H1 (cell line): ENCODE measurements at regions not wholly inside any gene's neighbourhood (a gene's known extent, or its start where the extent isn't known, plus 50 kb on each side); places are given as distances from the start of the nearest gene placed in this dataset.

Experiments used
- CTCF ChIA-PET: fragments of 300-600 bp; sonication (Branson Sonifier 250); formaldehyde crosslinking; loops from one replicate; lab custom pipeline; 2021; ENCODE audit not compliant: partially characterized antibody; lab: Charles Lee
- POLR2A ChIA-PET: fragments of 300-600 bp; sonication (Branson Sonifier 250); formaldehyde crosslinking; loops from one replicate; lab custom pipeline; 2021; ENCODE audit warnings: inconsistent platforms; ENCODE audit not compliant: partially characterized antibody; lab: Charles Lee
- DNase-seq, 2 experiments: peaks; one replicate each; pipeline versions ENCODE4 v3.0.0 to v3.0.0-alpha.2; 2010 to 2022; ENCODE audit warnings: low spot score in 2 of 2, low read depth in 1 of 2, mixed read lengths in 1 of 2
- FAIRE-seq: peaks from 2 replicates; lab custom pipeline; 2011; peaks lifted over from hg19 to GRCh38; lab: Jason Lieb, UNC
- H2AFZ ChIP-seq: 2 replicates; pipeline ENCODE4 v1.8.1; 2012; ENCODE audit warnings: low read length, inconsistent platforms
- H2AK5ac ChIP-seq: 2 replicates; pipeline ENCODE4 v1.6.1; 2013; ENCODE audit warnings: low read depth, low read length
- H2BK120ac ChIP-seq: replicated peaks from 2 replicates; pipeline ENCODE3; 2013; ENCODE audit warnings: low read depth, low read length, inconsistent platforms
- H2BK12ac ChIP-seq: 2 replicates; pipeline ENCODE4 v1.6.1; 2013; ENCODE audit warnings: low read depth, low read length
- H2BK15ac ChIP-seq: 2 replicates; pipeline ENCODE4 v1.6.1; 2013; ENCODE audit warnings: low read length
- H2BK20ac ChIP-seq: 2 replicates; pipeline ENCODE4 v1.6.1; 2013; ENCODE audit warnings: low read length
- H2BK5ac ChIP-seq: 2 replicates; pipeline ENCODE4 v1.6.1; 2013; ENCODE audit warnings: low read depth, low read length
- H3K14ac ChIP-seq: 2 replicates; pipeline ENCODE4 v1.6.1; 2013; ENCODE audit warnings: inconsistent platforms; ENCODE audit not compliant: insufficient read length
- H3K18ac ChIP-seq: 2 replicates; pipeline ENCODE4 v1.6.1; 2013; ENCODE audit warnings: low read length; ENCODE audit errors: extremely low read depth
- H3K23ac ChIP-seq: 2 replicates; pipeline ENCODE4 v1.6.1; 2013; ENCODE audit warnings: inconsistent platforms; ENCODE audit not compliant: insufficient read length
- H3K23me2 ChIP-seq: 2 replicates; pipeline ENCODE4 v1.6.1; 2013; ENCODE audit warnings: low read depth, low read length
- H3K27ac ChIP-seq: 2 replicates; pipeline ENCODE4 v1.6.1; 2011; ENCODE audit warnings: low read depth, low read length, inconsistent platforms
- H3K27me3 ChIP-seq, 4 experiments: replicated peaks in 1 of 4; 1 replicate in 1 of 4; 2 replicates in 3 of 4; pipeline versions ENCODE4 v1.6.1 to v1.8.1; 2011 to 2013; ENCODE audit warnings: low read length in 3 of 4, mild to moderate bottlenecking in 3 of 4, inconsistent platforms in 2 of 4, mixed read lengths in 2 of 4, moderate library complexity in 1 of 4; ENCODE audit not compliant: control insufficient read depth in 3 of 4, insufficient read depth in 3 of 4; ENCODE audit errors: extremely low read depth in 1 of 4
- H3K36me3 ChIP-seq, 4 experiments: 2 replicates each; pipeline versions ENCODE4 v1.6.1 to v1.8.1; 2011 to 2013; ENCODE audit warnings: mild to moderate bottlenecking in 4 of 4, low read length in 3 of 4, moderate library complexity in 2 of 4, control low read depth in 1 of 4, inconsistent platforms in 1 of 4; ENCODE audit not compliant: insufficient read depth in 4 of 4, control insufficient read depth in 2 of 4
- H3K4ac ChIP-seq: replicated peaks from 2 replicates; pipeline ENCODE3; 2013; ENCODE audit warnings: low read length, low read depth, mixed read lengths, inconsistent platforms; ENCODE audit not compliant: insufficient read length
- H3K4me1 ChIP-seq, 4 experiments: replicated peaks in 1 of 4; 1 replicate in 1 of 4; 2 replicates in 3 of 4; pipeline versions ENCODE4 v1.6.1 to v1.8.1; 2011 to 2013; ENCODE audit warnings: low read length in 3 of 4, inconsistent platforms in 2 of 4, mixed read lengths in 1 of 4; ENCODE audit not compliant: insufficient read depth in 4 of 4, control insufficient read depth in 3 of 4
- H3K4me2 ChIP-seq, 2 experiments: 2 replicates each; pipeline versions ENCODE4 v1.6.1 to v1.8.1; 2011 to 2013; ENCODE audit warnings: low read depth in 2 of 2, low read length in 2 of 2, control low read depth in 1 of 2, inconsistent platforms in 1 of 2, mild to moderate bottlenecking in 1 of 2; ENCODE audit not compliant: insufficient read depth in 1 of 2
- H3K4me3 ChIP-seq, 4 experiments: fragments of 200-600, 300-600 bp in 1 of 4; sonication (generic), shearing (Covaris generic), sonication (Bioruptor Twin) in 1 of 4; 2 replicates each; pipeline versions ENCODE4 v1.5.1 to v1.8.1; 2011 to 2016; ENCODE audit warnings: low read length in 4 of 4, low read depth in 3 of 4, control low read depth in 2 of 4, inconsistent platforms in 2 of 4, mild to moderate bottlenecking in 2 of 4, mixed read lengths in 1 of 4, moderate library complexity in 1 of 4; ENCODE audit not compliant: insufficient read depth in 2 of 4; ENCODE audit errors: extremely low read depth in 1 of 4
- H3K56ac ChIP-seq: replicated peaks from 2 replicates; pipeline ENCODE3; 2013; ENCODE audit warnings: low read depth, mild to moderate bottlenecking, mixed read lengths, low read length, inconsistent platforms; ENCODE audit not compliant: insufficient read length
- H3K79me1 ChIP-seq: 2 replicates; pipeline ENCODE4 v1.6.1; 2013; ENCODE audit warnings: low read depth, low read length, control low read depth
- H3K79me2 ChIP-seq, 2 experiments: 2 replicates each; pipeline versions ENCODE4 v1.6.1 to v1.8.1; 2012 to 2013; ENCODE audit warnings: low read length in 2 of 2, mild to moderate bottlenecking in 2 of 2, inconsistent platforms in 1 of 2; ENCODE audit not compliant: insufficient read depth in 2 of 2, control insufficient read depth in 1 of 2
- H3K9ac ChIP-seq, 4 experiments: replicated peaks in 1 of 4; 1 replicate in 1 of 4; 2 replicates in 3 of 4; pipeline versions ENCODE4 v1.6.1 to v1.8.1; 2011 to 2013; ENCODE audit warnings: low read depth in 3 of 4, low read length in 3 of 4, control low read depth in 2 of 4, mild to moderate bottlenecking in 2 of 4, moderate library complexity in 2 of 4, inconsistent platforms in 1 of 4; ENCODE audit errors: extremely low read depth in 1 of 4
- H3K9me3 ChIP-seq, 2 experiments: 2 replicates each; pipeline versions ENCODE4 v1.6.1 to v1.8.1; 2012 to 2013; ENCODE audit warnings: mild to moderate bottlenecking in 2 of 2, moderate library complexity in 2 of 2, control low read depth in 1 of 2, inconsistent platforms in 1 of 2, low read depth in 1 of 2, low read length in 1 of 2, mixed read lengths in 1 of 2; ENCODE audit not compliant: insufficient read depth in 2 of 2
- H4K20me1 ChIP-seq, 2 experiments: replicated peaks in 1 of 2; 2 replicates each; pipeline versions ENCODE3 to v1.8.1; 2011 to 2013; ENCODE audit warnings: inconsistent platforms in 2 of 2, low read length in 2 of 2, mild to moderate bottlenecking in 1 of 2; ENCODE audit not compliant: insufficient read depth in 2 of 2, control insufficient read depth in 1 of 2
- H4K5ac ChIP-seq: 2 replicates; pipeline ENCODE4 v1.6.1; 2013; ENCODE audit warnings: low read length, low read depth, mixed read lengths, inconsistent platforms; ENCODE audit not compliant: insufficient read length
- H4K8ac ChIP-seq: 2 replicates; pipeline ENCODE4 v1.8.0; 2013; ENCODE audit warnings: mild to moderate bottlenecking, moderate library complexity, low read length, inconsistent platforms; ENCODE audit not compliant: insufficient read depth; ENCODE audit errors: extremely low read depth
- H4K91ac ChIP-seq: replicated peaks from 2 replicates; pipeline ENCODE3; 2013; ENCODE audit warnings: low read length, mixed read lengths, inconsistent platforms; ENCODE audit not compliant: insufficient read length
- CTBP2 ChIP-seq: IDR thresholded peaks from 2 replicates; pipeline ENCODE4 v1.7.0; 2011; ENCODE audit warnings: borderline replicate concordance, mild to moderate bottlenecking, moderate library complexity, mixed read lengths, low read length; ENCODE audit not compliant: insufficient read depth, insufficient read length
- MAFK ChIP-seq: IDR thresholded peaks from 2 replicates; pipeline ENCODE4 v1.6.1; 2012; ENCODE audit warnings: low read depth, mild to moderate bottlenecking, improper control_type of control experiment, low read length
- SIRT6 ChIP-seq: IDR thresholded peaks from one replicate; pipeline ENCODE4 v1.7.1; 2012; ENCODE audit warnings: low read length, inconsistent platforms
- WGBS, 2 experiments: shearing (Covaris generic) in 1 of 2; methylation state at CpG; one replicate each; pipeline versions ENCODE4 v1.1.6 to v1.1.7; 2013 to 2015; ENCODE audit warnings: low lambda C conversion rate in 2 of 2, mixed read lengths in 2 of 2, inconsistent platforms in 1 of 2, low coverage in 1 of 2, missing lambda C conversion rate in 1 of 2; ENCODE audit not compliant: insufficient replicate concordance in 2 of 2, insufficient coverage in 1 of 2, insufficient read length in 1 of 2; ENCODE audit errors: extremely low coverage in 1 of 2, missing lambda C conversion rate in 1 of 2; 5-methylcytosine and 5-hydroxymethylcytosine counted together
- TF ChIP-seq, protein P1 (sequence below): IDR thresholded peaks from 2 replicates; pipeline ENCODE4 v1.6.1; 2012; ENCODE audit warnings: inconsistent platforms

DNA sequence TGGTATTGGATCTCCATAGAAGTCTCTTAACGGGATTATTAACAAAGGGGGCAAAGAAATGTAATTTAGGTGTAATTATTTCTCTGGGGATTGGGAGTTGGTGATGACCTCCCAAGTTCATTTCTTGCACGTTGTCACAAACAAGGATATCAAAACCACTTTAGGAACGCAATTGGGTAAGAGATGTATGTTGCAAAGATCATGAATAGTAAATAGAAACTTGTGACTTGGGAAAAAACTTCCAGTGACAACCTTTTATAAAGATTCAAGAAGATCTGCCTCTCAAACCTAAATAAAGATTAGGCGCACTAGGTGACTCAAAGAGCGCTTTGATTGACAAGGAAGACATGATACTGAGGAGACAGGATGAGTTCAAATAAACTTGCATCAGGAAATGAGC, 127.8 kb upstream of the TRIB2 start:
- Histone ChIP-seq H3K27me3 (no peaks in the 10 kb centered on the region), H3K14ac (no peak overlapping the region), H3K4ac (no peak overlapping the region), H3K9ac (no peak overlapping the region), H2BK20ac (no peak overlapping the region), H3K23me2 (no peaks in the 10 kb centered on the region), H3K18ac (no peak overlapping the region), H4K91ac (no peak overlapping the region), H4K5ac (no peak overlapping the region), H3K4me2 (no peak overlapping the region), H3K27ac (no peak overlapping the region), H4K8ac (no peak overlapping the region), H2BK5ac (no peak overlapping the region), H2BK12ac (no peak overlapping the region), H4K20me1 (no peaks in the 10 kb centered on the region), H3K9me3 (no peaks in the 10 kb centered on the region), H2BK15ac (no peak overlapping the region), H2BK120ac (no peak overlapping the region), H3K4me3 (no peak overlapping the region), H3K4me1 (no peaks in the 10 kb centered on the region), H3K79me2 (no peaks in the 10 kb centered on the region), H3K36me3 (no peaks in the 10 kb centered on the region), H2AK5ac (no peak overlapping the region), H3K79me1 (no peaks in the 10 kb centered on the region), H2AFZ (no peak overlapping the region), H3K23ac (no peak overlapping the region), H3K56ac (no peak overlapping the region)
- no peak for FAIRE-seq
- 94% methylated on average over 5 of the region's 5 CpGs; no CpG with 5 or more reads in 1 of the 2 experiments for WGBS, 2 experiments
- ChIA-PET CTCF (interaction anchor here (1.4 kb wide), 1 partner anchor 13 kb away, joined by 4 read pairs; no protein-coding TSS in a partner anchor), POLR2A (no interaction called here)
- no peak for TF ChIP-seq MAFK
- TF ChIP-seq CTBP2: no peak
- no peak for TF ChIP-seq SIRT6
- TF ChIP-seq, protein P1, sequence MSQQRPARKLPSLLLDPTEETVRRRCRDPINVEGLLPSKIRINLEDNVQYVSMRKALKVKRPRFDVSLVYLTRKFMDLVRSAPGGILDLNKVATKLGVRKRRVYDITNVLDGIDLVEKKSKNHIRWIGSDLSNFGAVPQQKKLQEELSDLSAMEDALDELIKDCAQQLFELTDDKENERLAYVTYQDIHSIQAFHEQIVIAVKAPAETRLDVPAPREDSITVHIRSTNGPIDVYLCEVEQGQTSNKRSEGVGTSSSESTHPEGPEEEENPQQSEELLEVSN: no peak
- no peak for DNase-seq
